ENCODE measurements at regions not wholly inside any gene's neighbourhood (a gene's known extent, or its start where the extent isn't known, plus 50 kb on each side); places are given as distances from the start of the nearest gene placed in this dataset.

DNA sequence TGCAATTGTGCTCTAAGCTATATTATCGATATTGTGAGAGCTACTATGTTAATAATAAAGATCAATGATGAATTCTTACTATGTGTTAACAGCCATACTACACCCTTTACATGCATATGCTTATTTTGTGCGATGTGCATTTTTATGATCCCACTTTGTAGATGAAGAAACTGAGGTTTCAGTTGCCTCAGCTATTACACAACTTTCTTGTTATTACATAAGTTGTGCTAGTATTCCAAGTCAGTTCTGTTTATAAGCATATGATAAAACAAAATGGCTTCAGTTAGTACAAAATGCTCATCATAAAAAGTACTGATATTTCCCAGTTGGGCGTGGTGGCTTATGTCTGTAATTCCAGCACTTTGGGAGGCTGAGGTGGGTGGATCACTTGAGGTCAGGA, 471.5 kb upstream of the DCN start:
- TF ChIP-seq, protein P1, sequence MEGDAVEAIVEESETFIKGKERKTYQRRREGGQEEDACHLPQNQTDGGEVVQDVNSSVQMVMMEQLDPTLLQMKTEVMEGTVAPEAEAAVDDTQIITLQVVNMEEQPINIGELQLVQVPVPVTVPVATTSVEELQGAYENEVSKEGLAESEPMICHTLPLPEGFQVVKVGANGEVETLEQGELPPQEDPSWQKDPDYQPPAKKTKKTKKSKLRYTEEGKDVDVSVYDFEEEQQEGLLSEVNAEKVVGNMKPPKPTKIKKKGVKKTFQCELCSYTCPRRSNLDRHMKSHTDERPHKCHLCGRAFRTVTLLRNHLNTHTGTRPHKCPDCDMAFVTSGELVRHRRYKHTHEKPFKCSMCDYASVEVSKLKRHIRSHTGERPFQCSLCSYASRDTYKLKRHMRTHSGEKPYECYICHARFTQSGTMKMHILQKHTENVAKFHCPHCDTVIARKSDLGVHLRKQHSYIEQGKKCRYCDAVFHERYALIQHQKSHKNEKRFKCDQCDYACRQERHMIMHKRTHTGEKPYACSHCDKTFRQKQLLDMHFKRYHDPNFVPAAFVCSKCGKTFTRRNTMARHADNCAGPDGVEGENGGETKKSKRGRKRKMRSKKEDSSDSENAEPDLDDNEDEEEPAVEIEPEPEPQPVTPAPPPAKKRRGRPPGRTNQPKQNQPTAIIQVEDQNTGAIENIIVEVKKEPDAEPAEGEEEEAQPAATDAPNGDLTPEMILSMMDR (IDR thresholded peaks at IDR 0.05; ENCODE audit: control extremely low read depth, extremely low read depth), result no peak
- WGBS, 2 donors, result 92 to 97% methylated on average over 3 of the region's 3 CpGs
- DNase-seq (no peak), ATAC-seq (ENCODE audit: insufficient read depth, low FRiP score) (no peak)
- Histone ChIP-seq H3K4me3 (no peak overlapping the region), H3K27ac (ENCODE audit: low read depth in 1 of 2, low read length in 1 of 2) (no peak overlapping the region), H3K4me1 (ENCODE audit: control insufficient read depth in 5 of 5, insufficient read depth in 5 of 5, low read length in 5 of 5) (no peaks in the 10 kb centered on the region), H3K27me3 (ENCODE audit: control insufficient read depth in 3 of 3, insufficient read depth in 3 of 3, low read length in 2 of 3) (no peaks in the 10 kb centered on the region), H3K9ac (ENCODE audit: insufficient read depth in 1 of 2, low read length in 2 of 2) (no peak overlapping the region), H3K9me3 (ENCODE audit: control insufficient read depth in 4 of 4, insufficient read depth in 3 of 4, low read length in 3 of 4) (no peaks in the 10 kb centered on the region), H3K36me3 (ENCODE audit: control insufficient read depth in 4 of 4, insufficient read depth in 4 of 4, low read length in 4 of 4) (no peaks in the 10 kb centered on the region)

GRCh38 chr12:91651728-91652127, 469.1 kb upstream of the DCN start:
- H3K9me3 ChIP-seq (ENCODE audit: control insufficient read depth in 4 of 4, insufficient read depth in 3 of 4, low read length in 3 of 4), result no peaks in the 10 kb centered on the region
- H3K4me1 ChIP-seq (ENCODE audit: control insufficient read depth in 5 of 5, insufficient read depth in 5 of 5, low read length in 5 of 5), result no peaks in the 10 kb centered on the region
- no peak overlapping the region for H3K4me3 ChIP-seq
- no peaks in the 10 kb centered on the region for H3K36me3 ChIP-seq (ENCODE audit: control insufficient read depth in 4 of 4, insufficient read depth in 4 of 4, low read length in 4 of 4)
- no peak overlapping the region for H3K27ac ChIP-seq (ENCODE audit: low read depth in 1 of 2, low read length in 1 of 2)
- ATAC-seq (ENCODE audit: insufficient read depth, low FRiP score), result no peak
- no peaks in the 10 kb centered on the region for H3K27me3 ChIP-seq (ENCODE audit: control insufficient read depth in 3 of 3, insufficient read depth in 3 of 3, low read length in 2 of 3)
- no peak for DNase-seq
- no peak overlapping the region for H3K9ac ChIP-seq (ENCODE audit: insufficient read depth in 1 of 2, low read length in 2 of 2)
- TF ChIP-seq, protein P1 (IDR thresholded peaks at IDR 0.05; ENCODE audit: control extremely low read depth, extremely low read depth), result no peak

- 88 to 92% methylated on average over 2 of the region's 2 CpGs for WGBS, 2 donors
- no peak for ATAC-seq (ENCODE audit: insufficient read depth, low FRiP score)
Observed at GRCh38 chr12:91643763-91644162, 461.1 kb upstream of the DCN start.

DNA sequence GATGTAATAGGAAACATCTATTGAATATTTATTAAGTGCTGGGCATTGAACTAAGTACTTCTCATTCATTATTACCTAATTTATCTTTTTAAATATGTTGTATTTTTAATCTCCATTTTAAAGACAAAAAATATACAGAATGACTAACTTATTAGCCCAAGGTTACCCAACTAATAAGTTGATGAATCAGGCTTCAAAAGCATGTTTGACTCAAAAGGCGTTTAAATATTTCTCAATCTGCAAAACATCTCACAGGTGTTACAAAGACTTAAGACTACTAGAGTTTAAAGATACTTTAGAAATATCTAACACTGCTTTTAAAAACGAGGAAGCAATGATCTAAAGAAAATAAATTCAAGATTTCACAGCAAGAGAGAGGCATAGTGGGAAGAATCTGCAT, 457.4 kb upstream of the DCN start:
- Histone ChIP-seq H3K27me3 (ENCODE audit: control insufficient read depth in 3 of 3, insufficient read depth in 3 of 3, low read length in 2 of 3) (no peaks in the 10 kb centered on the region), H3K4me1 (ENCODE audit: control insufficient read depth in 5 of 5, insufficient read depth in 5 of 5, low read length in 5 of 5) (no peaks in the 10 kb centered on the region), H3K9me3 (ENCODE audit: control insufficient read depth in 4 of 4, insufficient read depth in 3 of 4, low read length in 3 of 4) (no peaks in the 10 kb centered on the region), H3K4me3 (no peak overlapping the region), H3K36me3 (ENCODE audit: control insufficient read depth in 4 of 4, insufficient read depth in 4 of 4, low read length in 4 of 4) (no peaks in the 10 kb centered on the region), H3K27ac (ENCODE audit: low read depth in 1 of 2, low read length in 1 of 2) (no peak overlapping the region), H3K9ac (ENCODE audit: insufficient read depth in 1 of 2, low read length in 2 of 2) (no peak overlapping the region)
- ATAC-seq (ENCODE audit: insufficient read depth, low FRiP score) (no peak), DNase-seq (no peak)
- TF ChIP-seq, protein P1 (IDR thresholded peaks at IDR 0.05; ENCODE audit: control extremely low read depth, extremely low read depth), result no peak
- WGBS, 2 donors, result 56 to 78% methylated on average over 2 of the region's 2 CpGs

More at GRCh38 chr12:91643763-91644162, 461.1 kb upstream of the DCN start:
- no peaks in the 10 kb centered on the region for H3K9me3 ChIP-seq (ENCODE audit: control insufficient read depth in 4 of 4, insufficient read depth in 3 of 4, low read length in 3 of 4)
- DNase-seq, result no peak
- H3K27me3 ChIP-seq (ENCODE audit: control insufficient read depth in 3 of 3, insufficient read depth in 3 of 3, low read length in 2 of 3), result no peaks in the 10 kb centered on the region
- H3K4me3 ChIP-seq, result no peak overlapping the region
- H3K9ac ChIP-seq (ENCODE audit: insufficient read depth in 1 of 2, low read length in 2 of 2), result no peak overlapping the region
- H3K4me1 ChIP-seq (ENCODE audit: control insufficient read depth in 5 of 5, insufficient read depth in 5 of 5, low read length in 5 of 5), result no peaks in the 10 kb centered on the region
- no peak overlapping the region for H3K27ac ChIP-seq (ENCODE audit: low read depth in 1 of 2, low read length in 1 of 2)
- no peaks in the 10 kb centered on the region for H3K36me3 ChIP-seq (ENCODE audit: control insufficient read depth in 4 of 4, insufficient read depth in 4 of 4, low read length in 4 of 4)
- TF ChIP-seq, protein P1 (IDR thresholded peaks at IDR 0.05; ENCODE audit: control extremely low read depth, extremely low read depth), result no peak
